ENCODE measurements at regions not wholly inside any gene's neighbourhood (a gene's known extent, or its start where the extent isn't known, plus 50 kb on each side); places are given as distances from the start of the nearest gene placed in this dataset.
"Not testable (repeated sequence)": the region's sequence is repeated elsewhere in the genome, so short reads cannot be mapped to it uniquely, and the experiment has no call there.

DNA sequence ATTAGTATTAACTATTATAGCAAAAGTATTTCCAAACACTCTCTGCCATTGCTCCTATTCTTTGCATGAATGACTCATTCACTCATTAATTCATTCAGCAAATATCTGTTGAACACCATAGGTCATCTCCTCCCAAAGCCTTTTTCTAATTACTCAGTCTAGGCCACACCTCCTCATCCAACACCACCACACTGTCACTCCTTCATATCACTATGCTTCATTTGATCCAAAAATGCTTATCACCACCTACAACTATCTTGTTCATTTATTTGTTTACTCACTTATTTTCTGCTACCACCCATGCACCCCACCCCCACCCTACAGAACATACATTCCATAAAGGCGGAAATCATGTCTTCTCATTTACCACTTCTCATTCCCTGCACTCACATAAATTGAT is 94.4 kb upstream of the TNFSF4 start:
- no peak for DNase-seq

DNA sequence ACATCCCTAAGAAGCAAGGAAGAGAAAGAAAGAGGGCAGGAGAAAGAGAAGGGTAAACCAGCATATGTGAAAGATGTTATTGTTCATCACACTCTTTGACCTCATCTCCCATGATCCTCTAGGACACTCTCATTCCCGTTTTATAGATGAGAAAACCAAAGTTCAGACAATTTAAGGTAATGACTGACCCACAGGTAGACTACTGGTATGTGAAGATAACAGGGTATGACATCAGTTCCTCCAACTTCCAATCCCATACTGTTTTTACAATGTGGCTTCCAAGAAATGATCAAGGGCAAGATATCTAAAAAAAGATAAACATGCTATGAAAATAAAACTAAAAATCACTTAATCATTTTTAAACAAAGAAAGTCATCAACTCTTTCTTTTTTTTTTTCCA is 95.2 kb upstream of the TNFSF4 start:
- DNase-seq = no peak

DNA sequence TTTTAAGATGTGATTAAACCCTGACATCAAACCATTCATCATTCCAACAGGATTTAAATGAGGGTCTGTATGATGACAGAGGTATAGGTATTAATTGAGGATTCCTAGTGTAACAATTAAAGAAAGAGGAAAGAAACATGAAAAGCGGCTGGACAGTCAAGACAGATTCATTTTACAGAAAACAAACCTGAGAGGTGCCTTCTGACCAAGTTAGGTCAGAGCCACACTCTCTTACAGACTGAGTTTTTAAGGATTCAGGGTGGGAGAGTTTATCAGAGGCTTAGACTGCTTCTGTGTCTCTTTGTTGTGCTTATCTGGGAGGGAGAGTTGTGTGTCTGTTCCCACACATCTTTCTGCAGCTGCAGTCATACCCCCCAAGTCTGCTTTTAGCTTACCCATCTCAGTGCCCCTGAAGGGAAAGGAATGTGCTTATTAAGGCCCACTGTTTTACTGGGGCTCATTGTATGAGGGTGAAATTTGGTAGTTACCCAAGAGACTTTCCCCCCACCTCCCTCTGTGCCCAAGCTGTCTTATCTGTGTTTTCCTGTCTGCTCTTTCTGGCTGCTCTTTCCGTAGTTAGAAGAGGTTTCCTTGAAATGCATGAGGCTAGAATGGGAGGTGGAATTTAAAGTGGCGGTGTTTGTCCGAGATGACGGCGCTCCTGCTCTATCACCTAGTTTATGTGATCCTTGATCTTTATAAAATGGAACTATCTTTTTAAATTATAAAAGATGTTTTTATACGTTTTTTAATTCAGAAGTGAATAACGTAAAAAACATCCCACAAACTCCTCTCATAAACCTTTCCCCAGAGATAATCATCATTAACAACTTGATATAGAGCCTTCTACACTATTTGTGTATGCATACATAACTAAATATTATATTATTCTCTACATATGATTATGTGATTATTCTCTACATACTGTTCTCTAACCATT is 96.0 kb upstream of the TNFSF4 start:
- no peak for DNase-seq

DNA sequence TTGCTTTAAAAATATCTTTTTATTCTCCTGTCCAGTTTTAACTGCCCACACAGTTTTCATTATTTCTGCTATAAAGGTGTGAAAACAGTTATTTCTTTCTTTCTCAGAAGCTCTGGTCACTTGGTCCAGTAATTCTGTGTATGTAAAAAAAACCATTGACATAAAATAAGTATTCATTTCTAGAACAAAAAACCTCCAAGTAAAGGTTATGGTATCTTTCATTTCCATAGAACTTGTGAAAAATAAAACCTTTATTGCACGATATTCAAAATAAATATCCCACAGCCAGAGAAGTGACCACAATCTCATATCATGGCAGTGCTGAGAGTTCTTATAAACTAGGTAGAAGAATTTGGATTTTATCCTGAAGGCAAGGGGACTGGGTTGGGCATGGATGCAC is 96.9 kb upstream of the TNFSF4 start:
- no peak for DNase-seq

DNA sequence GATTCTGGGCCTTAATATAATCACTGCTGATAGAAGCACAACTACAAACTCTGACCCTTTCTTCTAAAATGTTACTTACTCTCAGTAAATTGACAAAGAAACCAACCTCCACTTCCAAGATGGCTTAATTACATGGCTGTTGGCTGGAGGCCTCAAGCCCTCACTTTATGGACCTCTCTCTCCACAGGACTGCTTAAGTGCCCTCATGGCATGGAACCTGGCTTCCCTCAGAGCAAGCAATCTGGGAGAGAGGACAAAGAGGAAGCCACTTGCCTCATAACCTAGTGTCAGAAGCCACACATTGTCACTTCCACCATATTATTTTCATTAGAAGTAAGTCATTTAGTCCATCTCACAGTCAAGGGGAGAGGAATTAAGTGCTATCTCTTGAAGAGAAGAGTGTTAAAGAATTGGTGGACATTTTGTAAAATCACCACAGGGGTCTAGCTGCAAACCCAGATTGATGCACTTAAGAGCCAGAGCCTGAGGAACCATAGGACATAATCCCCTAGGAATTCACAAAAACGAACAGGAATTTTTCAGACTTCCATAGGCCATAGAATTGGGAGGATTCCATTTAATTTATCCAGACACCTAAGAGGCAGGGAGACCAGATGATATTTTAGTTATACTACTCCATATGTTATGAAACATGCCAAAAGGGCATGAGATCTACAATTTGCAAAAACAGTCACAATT is 97.5 kb upstream of the TNFSF4 start:
- DNase-seq = no peak

DNA sequence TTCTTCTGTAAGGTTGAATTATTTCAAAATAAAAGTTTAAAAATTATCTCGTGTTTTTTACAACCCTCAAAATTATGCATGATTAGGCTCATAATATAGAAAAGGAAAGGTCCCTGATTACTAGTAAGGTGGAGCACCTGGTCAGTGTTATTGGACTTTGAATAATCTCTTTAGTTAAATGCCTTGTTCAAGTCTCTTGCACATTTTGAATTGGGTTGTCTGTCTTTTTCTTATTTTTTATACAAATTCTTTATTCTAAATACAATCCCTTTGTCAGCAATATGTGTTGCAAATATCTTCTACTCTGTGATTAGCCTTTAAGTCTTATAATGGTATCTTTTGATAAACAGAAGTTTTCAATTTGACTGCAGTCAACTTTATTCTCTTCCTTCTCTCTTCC is 100.7 kb upstream of the TNFSF4 start:
- no peak for DNase-seq

DNA sequence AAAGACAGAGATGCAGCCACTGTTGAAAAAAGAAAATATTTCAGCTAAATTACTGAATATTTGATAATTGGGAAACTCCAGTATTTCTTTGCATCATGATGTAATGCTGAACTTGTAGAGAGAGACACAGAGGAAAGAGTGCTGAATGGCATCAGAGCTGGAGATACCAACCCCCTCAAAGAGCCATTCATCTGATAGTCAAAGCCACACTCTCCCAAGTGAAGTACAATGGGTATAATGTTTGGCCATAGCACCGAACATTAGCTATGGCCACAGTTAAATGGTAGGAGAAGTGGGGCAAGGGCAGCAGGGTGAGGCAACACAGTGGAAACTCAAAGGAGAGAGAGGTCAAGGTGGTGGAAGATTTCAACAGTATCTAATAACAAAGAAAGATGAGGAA is 107.5 kb upstream of the TNFSF4 start:
- DNase-seq = no peak

DNA sequence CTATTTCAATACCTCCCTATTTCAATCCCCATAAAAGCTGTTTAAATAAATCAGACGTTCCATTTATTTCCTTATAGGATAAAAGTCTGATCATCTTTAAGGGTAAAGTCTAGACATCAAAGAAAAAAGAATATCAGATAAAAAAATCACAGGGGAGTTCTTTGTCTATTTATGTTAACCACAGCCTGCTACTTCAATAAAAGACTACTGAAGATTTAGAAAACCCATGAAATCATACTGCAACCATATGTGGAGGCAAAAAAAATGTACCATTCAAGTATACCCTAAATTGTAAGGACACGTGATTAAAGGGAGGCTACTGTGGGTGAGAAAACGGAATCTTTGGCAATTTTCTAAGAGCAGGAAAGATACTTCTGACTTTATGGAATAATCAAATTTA is 108.2 kb upstream of the TNFSF4 start:
- no peak for DNase-seq

DNA sequence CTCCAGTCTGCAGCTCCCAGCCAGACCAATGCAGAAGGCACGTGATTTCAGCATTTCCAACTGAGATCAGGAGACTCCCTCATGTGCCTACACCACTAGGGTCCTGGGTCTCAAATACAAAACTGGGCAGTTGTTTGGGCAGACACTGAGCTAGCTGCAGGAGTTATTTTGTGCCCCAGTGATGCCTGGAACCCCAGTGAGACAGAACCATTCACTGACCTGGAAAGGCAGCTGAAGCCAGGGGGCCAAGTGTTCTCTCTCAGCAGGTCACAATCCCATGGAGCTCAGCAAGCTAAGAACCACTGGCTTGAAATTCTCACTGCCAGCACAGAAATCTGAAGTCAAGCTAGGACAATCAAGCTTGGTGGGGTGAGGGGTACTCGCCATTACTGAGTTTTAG is 111.7 kb upstream of the TNFSF4 start:
- DNase-seq = no peak

DNA sequence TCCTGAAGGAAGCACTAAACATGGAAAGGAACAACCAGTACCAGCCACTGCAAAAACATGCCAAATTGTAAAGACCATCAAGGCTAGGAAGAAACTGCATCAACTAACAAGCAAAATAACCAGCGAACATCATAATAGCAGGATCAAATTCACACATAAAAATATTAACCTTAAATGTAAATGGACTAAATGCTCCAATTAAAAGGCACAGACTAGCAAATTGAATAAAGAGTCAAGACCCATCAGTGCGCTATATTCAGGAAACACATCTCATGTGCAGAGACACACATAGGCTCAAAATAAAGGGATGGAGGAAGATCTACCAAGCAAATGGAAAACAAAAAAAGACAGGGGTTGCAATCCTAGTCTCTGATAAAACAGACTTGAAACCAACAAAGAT is 117.2 kb upstream of the TNFSF4 start:
- not testable (repeated sequence) for DNase-seq

DNA sequence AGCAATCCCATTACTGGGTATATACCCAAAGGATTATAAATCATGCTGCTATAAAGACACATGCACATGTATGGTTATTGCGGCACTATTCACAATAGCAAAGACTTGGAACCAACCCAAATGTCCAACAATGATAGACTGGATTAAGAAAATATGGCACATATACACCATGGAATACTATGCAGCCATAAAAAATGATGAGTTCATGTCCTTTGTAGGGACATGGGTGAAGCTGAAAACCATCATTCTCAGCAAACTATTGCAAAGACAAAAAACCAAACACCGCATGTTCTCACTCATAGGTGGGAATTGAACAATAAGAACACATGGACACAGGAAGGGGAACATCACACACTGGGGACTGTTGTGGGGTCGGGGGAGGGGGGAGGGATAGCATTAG is 120.9 kb upstream of the TNFSF4 start:
- DNase-seq = not testable (repeated sequence)

DNA sequence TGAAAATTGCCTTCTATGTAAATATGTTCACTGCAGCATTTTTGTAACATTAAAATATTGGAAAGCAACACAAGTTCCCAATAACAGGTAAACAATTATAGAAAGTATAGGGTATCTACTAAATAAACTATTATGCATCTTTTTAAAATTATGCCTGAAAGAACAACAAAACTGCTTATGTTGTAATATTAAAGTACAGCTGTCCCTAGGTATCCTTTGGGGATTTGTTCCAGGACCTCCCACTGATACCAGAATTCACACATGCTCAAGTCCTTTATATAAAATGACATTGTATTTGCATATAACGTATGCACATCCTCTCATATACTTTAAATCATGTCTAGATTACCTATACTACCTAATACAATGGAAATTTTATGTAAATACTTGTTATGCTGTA is 121.8 kb upstream of the TNFSF4 start:
- DNase-seq = no peak

DNA sequence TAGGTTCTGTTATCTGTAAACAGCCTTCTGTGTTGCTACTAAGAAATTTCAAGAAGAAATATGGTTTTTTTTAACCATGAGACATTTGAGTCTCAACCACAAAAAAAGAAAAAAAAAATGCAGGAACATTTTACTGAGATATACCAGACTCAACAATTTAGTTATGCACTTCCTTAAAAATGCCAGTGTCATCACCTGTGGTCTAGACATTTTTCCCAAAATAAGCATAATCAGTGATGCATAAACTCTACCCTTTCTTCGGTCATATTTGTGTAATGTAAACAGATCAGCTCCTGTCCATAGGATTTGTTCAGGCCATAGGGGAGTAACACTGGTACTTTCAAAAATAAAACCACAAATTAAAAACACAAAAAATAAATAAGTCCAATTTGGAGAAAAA is 122.6 kb upstream of the TNFSF4 start:
- no peak for DNase-seq

DNA sequence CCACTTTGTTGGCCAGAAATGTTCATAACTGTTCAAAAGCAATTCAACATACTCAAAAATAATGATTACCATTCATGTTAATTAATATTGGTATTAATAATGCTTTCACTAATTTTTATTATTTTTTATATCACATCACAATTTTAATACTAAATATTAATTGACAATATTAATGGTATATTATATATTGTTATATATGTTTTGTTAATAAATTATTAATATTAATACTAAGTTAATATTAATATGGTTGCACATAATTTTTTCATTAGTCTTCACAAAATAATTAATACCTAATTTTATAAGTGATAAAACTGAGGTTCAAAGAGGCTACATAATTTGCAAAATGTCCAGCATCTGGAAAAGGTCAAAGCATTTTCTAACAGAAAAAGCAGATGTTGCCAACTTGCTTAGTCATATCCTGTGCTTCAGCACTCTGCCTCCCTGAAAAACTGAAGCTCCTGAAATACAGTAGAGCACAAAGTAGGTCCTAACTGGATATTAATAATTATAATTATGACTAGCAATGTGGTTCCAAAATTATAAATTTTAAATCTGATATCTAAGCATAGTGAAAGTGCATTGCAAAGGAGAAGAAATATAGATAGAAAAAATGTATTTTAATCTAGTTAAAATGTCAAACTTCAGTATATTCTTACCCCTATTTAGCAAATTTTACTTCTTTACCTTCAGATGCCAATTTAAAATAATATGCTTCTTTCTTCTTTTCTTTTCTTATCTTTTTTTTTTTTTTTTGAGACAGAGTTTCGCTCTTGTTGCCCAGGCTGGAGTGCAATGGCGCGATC is 123.2 kb upstream of the TNFSF4 start:
- no peak for DNase-seq

DNA sequence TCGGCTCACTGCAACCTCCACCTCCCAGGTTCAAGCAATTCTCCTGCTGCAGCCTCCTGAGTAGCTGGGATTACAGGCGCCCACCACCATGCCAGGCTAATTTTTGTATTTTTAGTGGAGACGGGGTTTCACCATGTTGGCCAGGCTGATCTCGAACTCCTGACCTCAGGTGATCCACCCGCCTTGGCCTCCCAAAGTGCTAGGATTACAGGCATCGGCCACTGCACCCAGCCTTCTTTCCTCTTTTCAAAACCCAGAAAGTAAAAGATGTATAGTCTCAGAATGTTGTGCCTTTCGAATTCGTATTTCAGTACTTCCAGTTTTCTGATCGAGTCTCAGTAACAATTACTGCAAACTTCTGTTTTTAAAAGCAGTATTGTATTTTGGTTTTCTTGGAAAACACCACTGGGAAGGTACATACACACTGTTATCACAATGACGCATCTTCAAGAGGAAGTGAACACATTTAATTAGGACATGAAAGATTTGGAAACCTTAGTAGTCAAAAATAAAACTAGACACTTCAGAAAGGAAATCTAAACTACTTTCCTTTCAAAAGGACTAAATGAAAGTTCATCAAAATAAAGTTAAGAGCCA is 123.9 kb upstream of the TNFSF4 start:
- not testable (repeated sequence) for DNase-seq

DNA sequence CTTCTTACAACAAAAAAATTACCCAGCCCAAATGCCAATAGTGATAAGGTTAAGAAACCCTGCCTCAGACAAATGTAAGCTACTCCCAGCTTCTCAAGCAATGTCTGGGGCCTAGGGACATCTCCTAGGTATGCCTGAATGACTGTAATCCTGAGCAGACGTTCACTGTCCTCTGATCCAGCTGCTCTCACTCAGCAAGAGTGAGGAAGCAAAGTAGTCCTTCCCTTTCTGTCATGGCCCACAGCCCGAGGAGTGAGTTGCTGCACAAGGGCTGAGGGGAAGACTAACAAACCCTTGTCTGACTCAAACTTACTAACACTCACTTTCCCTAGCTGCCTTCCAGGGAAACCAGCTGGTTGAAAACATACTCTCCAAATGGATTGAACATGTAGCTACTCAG is 124.9 kb upstream of the TNFSF4 start:
- no peak for DNase-seq

DNA sequence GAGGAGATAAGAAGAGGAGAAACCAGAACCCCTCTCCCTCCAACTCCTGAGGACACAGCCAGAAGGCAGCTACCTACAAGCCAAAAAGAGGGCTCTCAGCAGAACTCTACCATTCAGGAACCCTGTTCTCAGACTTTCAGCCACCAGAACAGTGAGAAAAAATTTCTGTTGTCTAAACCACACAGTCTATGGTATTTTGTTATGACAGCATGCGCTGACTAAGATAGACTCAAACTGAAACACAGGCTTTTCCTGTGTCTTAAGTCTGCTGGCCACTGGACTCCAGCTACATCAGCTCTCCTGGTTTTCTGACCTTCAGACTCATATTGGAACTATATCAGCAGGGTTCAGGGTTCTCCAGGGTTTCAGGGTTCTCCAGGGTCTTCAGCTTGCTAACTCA is 126.5 kb upstream of the TNFSF4 start:
- DNase-seq = no peak

DNA sequence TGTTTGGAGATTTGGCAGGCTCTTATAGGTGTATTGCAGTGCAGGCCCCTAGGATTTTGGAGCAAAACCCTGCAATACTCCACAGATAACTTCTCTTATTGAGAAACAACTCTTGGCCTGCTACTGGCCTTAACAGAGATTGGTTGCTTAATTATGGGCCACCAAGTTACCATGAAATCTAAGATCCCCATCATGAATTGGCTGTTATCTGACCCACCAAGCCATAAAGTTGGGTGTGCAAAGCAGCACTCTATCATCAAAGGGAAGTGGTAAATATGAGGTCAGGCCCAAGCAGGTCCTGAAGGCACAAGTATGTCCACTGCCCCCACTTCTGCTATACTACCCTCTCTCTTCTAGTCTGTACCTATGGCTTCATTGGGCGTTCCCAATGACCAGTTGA is 130.0 kb upstream of the TNFSF4 start:
- no peak for DNase-seq

DNA sequence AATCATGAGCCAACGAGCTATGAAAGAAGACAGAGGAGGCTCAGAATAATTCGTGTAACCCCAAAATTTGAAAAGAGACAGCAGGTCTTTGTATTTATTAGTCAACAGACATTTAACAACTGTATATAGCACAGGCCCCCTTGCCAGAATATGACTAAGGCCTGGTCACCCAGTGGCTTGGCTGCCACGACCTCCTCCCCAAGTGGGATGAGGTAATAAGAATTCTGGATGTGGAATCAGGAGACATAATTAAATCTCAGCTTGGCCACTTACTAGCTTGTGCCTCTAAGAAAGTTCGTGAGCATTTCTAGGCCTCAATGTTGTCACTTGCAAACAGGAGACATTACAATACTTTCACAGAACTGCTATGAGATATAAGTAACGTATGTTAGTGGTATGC is 134.2 kb upstream of the TNFSF4 start:
- DNase-seq = no peak

DNA sequence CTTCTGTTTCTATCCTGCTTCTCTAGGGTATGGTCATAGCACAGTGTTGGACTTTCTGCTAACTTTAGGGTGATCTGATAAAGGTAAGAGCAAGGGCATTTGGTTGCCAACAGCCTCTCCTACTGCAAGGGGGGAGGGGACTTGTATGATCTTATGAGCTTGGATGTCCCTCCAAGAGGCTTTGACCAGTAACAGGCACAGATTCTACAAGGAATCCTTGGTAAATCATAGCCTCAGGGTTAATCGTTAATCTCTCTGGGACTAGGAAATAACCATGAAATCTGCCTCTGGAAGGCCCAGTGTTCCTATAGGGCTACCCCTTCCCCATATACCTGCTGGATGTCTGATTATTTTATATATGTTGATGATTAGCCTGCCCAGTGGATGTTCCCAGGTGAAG is 134.8 kb upstream of the TNFSF4 start:
- no peak for DNase-seq

DNA sequence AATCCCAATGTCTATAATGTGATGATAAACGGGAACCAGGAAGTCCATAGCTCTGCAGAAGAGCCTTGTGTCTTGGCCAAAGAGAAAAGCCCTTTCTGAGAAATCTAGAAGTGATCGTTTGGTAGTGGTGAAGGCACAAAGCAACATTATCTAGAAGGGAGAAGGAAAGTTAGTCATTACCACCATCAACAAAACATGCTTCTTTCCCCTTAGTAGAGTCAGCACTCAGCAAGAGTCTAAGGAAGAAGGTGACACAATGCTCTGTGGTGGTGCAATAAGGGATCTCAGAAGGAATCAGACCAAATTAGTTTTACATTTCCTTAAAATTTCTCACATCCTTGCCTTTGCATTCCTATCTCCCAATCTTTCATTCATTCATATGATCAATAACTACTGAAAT is 134.4 kb upstream of the PRDX6 start:
- DNase-seq = no peak

DNA sequence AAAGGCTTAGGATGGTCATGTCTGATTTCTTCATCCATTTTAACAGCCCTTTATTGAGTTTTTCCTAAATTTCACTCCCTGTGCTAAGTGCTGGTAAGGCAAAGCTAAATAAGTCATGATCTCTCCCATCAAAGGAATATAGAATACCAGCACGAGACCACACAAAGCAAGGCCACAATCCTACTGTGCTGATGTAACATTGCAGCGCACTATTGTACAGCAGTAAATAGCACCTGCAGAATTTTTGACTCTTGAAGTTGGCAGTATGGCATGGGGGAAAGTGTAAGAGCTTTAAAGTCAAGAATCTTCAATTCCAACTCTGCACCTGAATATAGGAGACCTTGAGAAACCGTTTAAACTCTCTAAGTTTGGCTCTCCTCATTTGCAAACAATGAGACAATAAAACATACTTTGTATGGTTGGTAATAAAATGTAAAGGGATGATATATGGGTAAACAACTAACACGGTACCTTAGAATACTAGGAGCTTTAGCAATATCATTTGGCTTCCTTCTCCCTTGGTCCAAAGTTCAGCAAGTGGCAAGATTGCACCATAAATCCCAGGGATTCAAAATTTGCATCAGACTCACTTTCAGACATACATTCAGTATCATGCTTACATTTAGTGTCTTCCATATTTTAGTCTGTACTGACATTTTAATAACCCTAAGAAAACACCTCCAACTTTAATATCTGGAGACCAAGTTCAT is 132.9 kb upstream of the PRDX6 start:
- no peak for DNase-seq

Measured in stimulated activated CD4-positive, alpha-beta T cell treated with anti-CD3 and anti-CD28 coated beads, Interleukin-4, amount 100 ng/mL, for 4 hours (primary cell).